IMR-90 (cell line): ENCODE measurements at regions not wholly inside any gene's neighbourhood (a gene's known extent, or its start where the extent isn't known, plus 50 kb on each side); places are given as distances from the start of the nearest gene placed in this dataset.

ENCODE experiments used
- ATAC-seq: fragments of 200-7000 bp; cut with Tn5 transposase; 2 replicates; pipeline ENCODE4 v1.9.1; 2020; ENCODE audit warnings: low read depth, mild to moderate bottlenecking, moderate library complexity
- BruUV-seq: library from RNA; stranded (reverse); fragments of 400-500 nt; replicated peaks from 2 replicates; lab custom pipeline; 2021; lab: Mats Ljungman, UMichigan
- CTCF ChIA-PET: fragments of 300-600 bp; formaldehyde crosslinking; extraction: SDS; loops from one replicate; lab custom pipeline; 2021; ENCODE audit warnings: antibody characterized with exemption; lab: Yijun Ruan, JAX
- POLR2A ChIA-PET: fragments of 300-600 bp; sonication (Branson Sonifier 250); formaldehyde crosslinking; loops from one replicate; lab custom pipeline; 2022; ENCODE audit warnings: antibody characterized with exemption; ENCODE audit not compliant: unreplicated experiment; lab: Charles Lee
- DNase-seq: peaks from one replicate; pipeline ENCODE4 v3.0.0; 2013
- H2AFZ ChIP-seq: replicated peaks from 2 replicates; pipeline ENCODE3; 2013; ENCODE audit warnings: low read length, mild to moderate bottlenecking; ENCODE audit not compliant: poor library complexity
- H2AK5ac ChIP-seq: 2 replicates; pipeline ENCODE4 v1.6.1; 2013; ENCODE audit warnings: low read depth, low read length, inconsistent platforms
- H2AK9ac ChIP-seq: replicated peaks from 2 replicates; pipeline ENCODE3; 2013; ENCODE audit warnings: mild to moderate bottlenecking, low read depth, low read length, moderate library complexity; ENCODE audit not compliant: poor library complexity
- H2BK120ac ChIP-seq: 2 replicates; pipeline ENCODE4 v1.6.1; 2013; ENCODE audit warnings: low read depth, low read length, inconsistent platforms
- H2BK15ac ChIP-seq: 3 replicates; pipeline ENCODE4 v1.6.1; 2013; ENCODE audit warnings: low read depth, low read length, inconsistent platforms
- H2BK20ac ChIP-seq: 2 replicates; pipeline ENCODE4 v1.6.1; 2013; ENCODE audit warnings: low read depth, mild to moderate bottlenecking, inconsistent platforms, low read length, moderate library complexity
- H2BK5ac ChIP-seq: 2 replicates; pipeline ENCODE4 v1.6.1; 2013; ENCODE audit warnings: mild to moderate bottlenecking, low read depth, low read length, inconsistent platforms; ENCODE audit not compliant: poor library complexity, severe bottlenecking
- H3K14ac ChIP-seq: replicated peaks from 2 replicates; pipeline ENCODE4 v1.6.1; 2013; ENCODE audit warnings: low read depth, low read length, inconsistent platforms
- H3K18ac ChIP-seq: 2 replicates; pipeline ENCODE4 v1.6.1; 2013; ENCODE audit warnings: low read depth, low read length, control low read depth
- H3K23ac ChIP-seq: 2 replicates; pipeline ENCODE4 v1.6.1; 2013; ENCODE audit warnings: low read depth, low read length, inconsistent platforms
- H3K27ac ChIP-seq: 2 replicates; pipeline ENCODE4 v1.5.1; 2013; ENCODE audit warnings: mild to moderate bottlenecking, control low read depth, low read length; ENCODE audit not compliant: insufficient read depth
- H3K27me3 ChIP-seq: 2 replicates; pipeline ENCODE4 v1.6.1; 2013; ENCODE audit warnings: low read length; ENCODE audit not compliant: control insufficient read depth, insufficient read depth
- H3K36me3 ChIP-seq: 2 replicates; pipeline ENCODE4 v1.6.1; 2013; ENCODE audit warnings: low read length, mixed read lengths; ENCODE audit not compliant: control insufficient read depth, insufficient read depth
- H3K4ac ChIP-seq: 2 replicates; pipeline ENCODE4 v1.6.1; 2013; ENCODE audit warnings: low read depth, low read length, inconsistent platforms
- H3K4me1 ChIP-seq: 2 replicates; pipeline ENCODE4 v1.6.1; 2013; ENCODE audit warnings: low read length, mixed read lengths; ENCODE audit not compliant: control insufficient read depth, insufficient read depth
- H3K4me2 ChIP-seq: 2 replicates; pipeline ENCODE4 v1.6.1; 2013; ENCODE audit warnings: low read depth, mild to moderate bottlenecking, control low read depth, low read length, moderate library complexity
- H3K4me3 ChIP-seq: 2 replicates; pipeline ENCODE4 v1.5.1; 2013; ENCODE audit warnings: low read depth, mild to moderate bottlenecking, control low read depth, low read length, moderate library complexity; ENCODE audit not compliant: insufficient read depth
- H3K56ac ChIP-seq: 2 replicates; pipeline ENCODE4 v1.6.1; 2013; ENCODE audit warnings: low read length, inconsistent platforms; ENCODE audit not compliant: insufficient read depth; ENCODE audit errors: extremely low read depth
- H3K79me1 ChIP-seq, 2 experiments: 2 replicates each; pipeline ENCODE4 v1.6.1; 2013; ENCODE audit warnings: low read length in 2 of 2, inconsistent platforms in 1 of 2, low read depth in 1 of 2
- H3K9ac ChIP-seq: 2 replicates; pipeline ENCODE4 v1.6.1; 2013; ENCODE audit warnings: low read depth, low read length, control low read depth
- H3K9me1 ChIP-seq: 2 replicates; pipeline ENCODE4 v1.6.1; 2013; ENCODE audit warnings: low read length, inconsistent platforms; ENCODE audit not compliant: insufficient read depth
- H3K9me3 ChIP-seq: 2 replicates; pipeline ENCODE4 v1.6.1; 2013; ENCODE audit warnings: low read length; ENCODE audit not compliant: control insufficient read depth, insufficient read depth
- H4K20me1 ChIP-seq: 2 replicates; pipeline ENCODE4 v1.6.1; 2013; ENCODE audit warnings: low read length, inconsistent platforms; ENCODE audit not compliant: insufficient read depth
- H4K5ac ChIP-seq: 2 replicates; pipeline ENCODE4 v1.6.1; 2013; ENCODE audit warnings: mild to moderate bottlenecking, low read depth, low read length, control low read depth
- H4K8ac ChIP-seq, 2 experiments: 2 replicates each; pipeline ENCODE4 v1.6.1; 2013; ENCODE audit warnings: low read depth in 2 of 2, low read length in 2 of 2, control low read depth in 1 of 2, inconsistent platforms in 1 of 2
- H4K91ac ChIP-seq: 2 replicates; pipeline ENCODE4 v1.6.1; 2013; ENCODE audit warnings: low read depth, low read length, inconsistent platforms; ENCODE audit not compliant: insufficient read depth
- MXI1 ChIP-seq: IDR thresholded peaks from 2 replicates; pipeline ENCODE4 v1.6.1; 2012; ENCODE audit warnings: low read depth, mild to moderate bottlenecking, low read length, moderate library complexity, borderline replicate concordance
- WGBS, 2 experiments: methylation state at CpG; one replicate each; pipeline versions ENCODE4 v1.1.5 to v1.1.7; 2013; ENCODE audit warnings: missing lambda C conversion rate in 2 of 2; ENCODE audit not compliant: insufficient read length in 1 of 2; ENCODE audit errors: extremely low coverage in 2 of 2; 5-methylcytosine and 5-hydroxymethylcytosine counted together
- dilution Hi-C: fragments of 300-500 bp; cut with HindIII; formaldehyde crosslinking; loops from one replicate; pipeline ENCODE4 v1.14.3; 2018; ENCODE audit warnings: low sequenced_read_pairs; ENCODE audit not compliant: unreplicated experiment
- in situ Hi-C: fragments of 300-500 bp; cut with MboI; formaldehyde crosslinking; loops from 3 replicates; pipeline ENCODE4 v1.14.3; 2019; ENCODE audit warnings: low sequenced_read_pairs, inconsistent platforms, mixed read lengths
- intact Hi-C: fragments of 100-400 bp; cut with micrococcal nuclease; formaldehyde crosslinking; loops from 2 replicates; pipeline ENCODE4 v1.10.0; 2022

- no peak for TF ChIP-seq MXI1
- no peak overlapping the region for H3K56ac ChIP-seq
- no CpG with 5 or more reads among the region's 2 CpGs for WGBS, 2 experiments
- no peak overlapping the region for H2BK120ac ChIP-seq
- H2BK15ac ChIP-seq, result no peak overlapping the region
- H3K36me3 ChIP-seq, result no peaks in the 10 kb centered on the region
- no peak overlapping the region for H2AK5ac ChIP-seq
- dilution Hi-C loops (no loop called here), in situ Hi-C loops (no loop called here), intact Hi-C loops (no loop called here)
- no peaks in the 10 kb centered on the region for H3K9me1 ChIP-seq
- no peak overlapping the region for H2AFZ ChIP-seq
- H3K27ac ChIP-seq, result no peak overlapping the region
- H3K18ac ChIP-seq, result no peak overlapping the region
- no peak overlapping the region for H3K4me2 ChIP-seq
- no peak for DNase-seq
- H2AK9ac ChIP-seq, result no peak overlapping the region
- no peak overlapping the region for H2BK5ac ChIP-seq
- no peak overlapping the region for H3K14ac ChIP-seq
- H3K9me3 ChIP-seq, result no peaks in the 10 kb centered on the region
- H4K91ac ChIP-seq, result no peak overlapping the region
- ChIA-PET POLR2A (no interaction called here), CTCF (no interaction called here)
- H3K9ac ChIP-seq, result no peak overlapping the region
- H3K27me3 ChIP-seq, result no peaks in the 10 kb centered on the region
- no peak overlapping the region for H3K4me3 ChIP-seq
- H3K4ac ChIP-seq, result no peak overlapping the region
- no peak for ATAC-seq
- no peak overlapping the region for H4K5ac ChIP-seq
- no TSS peak for BruUV-seq
- H3K79me1 ChIP-seq, result no peaks in the 10 kb centered on the region
- no peak overlapping the region for H4K8ac ChIP-seq
- H3K23ac ChIP-seq, result no peak overlapping the region
- H2BK20ac ChIP-seq, result no peak overlapping the region
- H4K20me1 ChIP-seq, result no peaks in the 10 kb centered on the region
- no peaks in the 10 kb centered on the region for H3K4me1 ChIP-seq
These were observed 612.1 kb downstream of the MTRR start for GRCh38 chr5:8481007-8481406.
